SU-DHL-6 (cell line): ENCODE measurements at regions not wholly inside any gene's neighbourhood (a gene's known extent, or its start where the extent isn't known, plus 50 kb on each side); places are given as distances from the start of the nearest gene placed in this dataset.
"Not testable (repeated sequence)": the region's sequence is repeated elsewhere in the genome, so short reads cannot be mapped to it uniquely, and the experiment has no call there.

Experiments used
- H2AFZ ChIP-seq: fragments of 200-600 bp; sonication (generic); 2 replicates; pipeline ENCODE4 v1.6.1; 2014; ENCODE audit warnings: low read depth, mild to moderate bottlenecking, moderate library complexity, mixed read lengths, antibody characterized with exemption, low read length; ENCODE audit not compliant: severe bottlenecking
- H3F3A ChIP-seq: fragments of 200-600 bp; shearing (Covaris generic); 2 replicates; pipeline ENCODE4 v1.6.0; 2016; ENCODE audit warnings: antibody characterized with exemption, mild to moderate bottlenecking; ENCODE audit not compliant: insufficient read depth
- H3K27ac ChIP-seq: fragments of 200-600 bp; sonication (generic); 2 replicates; pipeline ENCODE4 v1.5.1; 2016; ENCODE audit warnings: low read depth, mild to moderate bottlenecking, low read length, moderate library complexity, mixed read lengths
- H3K27me3 ChIP-seq: fragments of 200-600 bp; sonication (generic), shearing (Covaris generic); 2 replicates; pipeline ENCODE4 v1.6.0; 2014; ENCODE audit warnings: mild to moderate bottlenecking, low read length
- H3K36me3 ChIP-seq: fragments of 200-600 bp; sonication (generic); 2 replicates; pipeline ENCODE4 v1.6.1; 2014; ENCODE audit warnings: mild to moderate bottlenecking, low read length, mixed read lengths
- H3K4me2 ChIP-seq: fragments of 300-600, 200-600 bp; shearing (Covaris generic), sonication (generic); 2 replicates; pipeline ENCODE4 v1.6.0; 2014; ENCODE audit warnings: low read length, low read depth, mild to moderate bottlenecking; ENCODE audit not compliant: poor library complexity, severe bottlenecking
- H3K4me3 ChIP-seq: fragments of 200-600 bp; sonication (generic); 2 replicates; pipeline ENCODE4 v1.5.1; 2014; ENCODE audit warnings: antibody characterized with exemption, low read length, mild to moderate bottlenecking, mixed read lengths; ENCODE audit not compliant: insufficient read depth, poor library complexity, severe bottlenecking
- H3K79me2 ChIP-seq: fragments of 200-600 bp; sonication (generic); 2 replicates; pipeline ENCODE4 v1.6.1; 2014; ENCODE audit warnings: mild to moderate bottlenecking, low read length, moderate library complexity; ENCODE audit not compliant: insufficient read depth
- H3K9ac ChIP-seq: fragments of 200-600 bp; sonication (generic); 2 replicates; pipeline ENCODE4 v1.7.0; 2014; ENCODE audit warnings: mild to moderate bottlenecking, low read length
- H3K9me2 ChIP-seq: fragments of 200-600 bp; sonication (generic); replicated peaks from 2 replicates; pipeline ENCODE4 v1.6.1; 2014; ENCODE audit warnings: low read length; ENCODE audit not compliant: insufficient read depth
- H3K9me3 ChIP-seq: fragments of 200-600 bp; sonication (generic); 2 replicates; pipeline ENCODE4 v1.6.1; 2014; ENCODE audit warnings: low read length, mixed read lengths; ENCODE audit not compliant: insufficient read depth
- H4K20me1 ChIP-seq: fragments of 200-600 bp; sonication (generic); 2 replicates; pipeline ENCODE4 v1.6.1; 2014; ENCODE audit warnings: low read depth, mild to moderate bottlenecking, antibody characterized with exemption, low read length, moderate library complexity, mixed read lengths
- EZH2phosphoT487 ChIP-seq: fragments of 200-600 bp; sonication (generic), shearing (Covaris generic); conservative IDR thresholded peaks from 2 replicates; pipeline ENCODE4 v1.6.1; 2018; ENCODE audit warnings: mild to moderate bottlenecking, antibody characterized with exemption, low read length, moderate library complexity, mixed read lengths
- TF ChIP-seq, protein P1 (sequence below): fragments of 200-600 bp; sonication (generic); IDR thresholded peaks from one replicate; pipeline ENCODE4 v1.5.1; 2017; ENCODE audit warnings: antibody characterized with exemption, mild to moderate bottlenecking, low read length, moderate library complexity; ENCODE audit not compliant: insufficient read depth, poor library complexity, severe bottlenecking

- Histone ChIP-seq H3K9ac (no peak overlapping the region), H3K27me3 (no peaks in the 10 kb centered on the region)
- TF ChIP-seq, protein P1, sequence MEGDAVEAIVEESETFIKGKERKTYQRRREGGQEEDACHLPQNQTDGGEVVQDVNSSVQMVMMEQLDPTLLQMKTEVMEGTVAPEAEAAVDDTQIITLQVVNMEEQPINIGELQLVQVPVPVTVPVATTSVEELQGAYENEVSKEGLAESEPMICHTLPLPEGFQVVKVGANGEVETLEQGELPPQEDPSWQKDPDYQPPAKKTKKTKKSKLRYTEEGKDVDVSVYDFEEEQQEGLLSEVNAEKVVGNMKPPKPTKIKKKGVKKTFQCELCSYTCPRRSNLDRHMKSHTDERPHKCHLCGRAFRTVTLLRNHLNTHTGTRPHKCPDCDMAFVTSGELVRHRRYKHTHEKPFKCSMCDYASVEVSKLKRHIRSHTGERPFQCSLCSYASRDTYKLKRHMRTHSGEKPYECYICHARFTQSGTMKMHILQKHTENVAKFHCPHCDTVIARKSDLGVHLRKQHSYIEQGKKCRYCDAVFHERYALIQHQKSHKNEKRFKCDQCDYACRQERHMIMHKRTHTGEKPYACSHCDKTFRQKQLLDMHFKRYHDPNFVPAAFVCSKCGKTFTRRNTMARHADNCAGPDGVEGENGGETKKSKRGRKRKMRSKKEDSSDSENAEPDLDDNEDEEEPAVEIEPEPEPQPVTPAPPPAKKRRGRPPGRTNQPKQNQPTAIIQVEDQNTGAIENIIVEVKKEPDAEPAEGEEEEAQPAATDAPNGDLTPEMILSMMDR: no peak
- TF ChIP-seq EZH2phosphoT487: no peak
These were observed 251.6 kb upstream of the PTGER4 start for GRCh38 chr5:40428126-40428525.

DNA sequence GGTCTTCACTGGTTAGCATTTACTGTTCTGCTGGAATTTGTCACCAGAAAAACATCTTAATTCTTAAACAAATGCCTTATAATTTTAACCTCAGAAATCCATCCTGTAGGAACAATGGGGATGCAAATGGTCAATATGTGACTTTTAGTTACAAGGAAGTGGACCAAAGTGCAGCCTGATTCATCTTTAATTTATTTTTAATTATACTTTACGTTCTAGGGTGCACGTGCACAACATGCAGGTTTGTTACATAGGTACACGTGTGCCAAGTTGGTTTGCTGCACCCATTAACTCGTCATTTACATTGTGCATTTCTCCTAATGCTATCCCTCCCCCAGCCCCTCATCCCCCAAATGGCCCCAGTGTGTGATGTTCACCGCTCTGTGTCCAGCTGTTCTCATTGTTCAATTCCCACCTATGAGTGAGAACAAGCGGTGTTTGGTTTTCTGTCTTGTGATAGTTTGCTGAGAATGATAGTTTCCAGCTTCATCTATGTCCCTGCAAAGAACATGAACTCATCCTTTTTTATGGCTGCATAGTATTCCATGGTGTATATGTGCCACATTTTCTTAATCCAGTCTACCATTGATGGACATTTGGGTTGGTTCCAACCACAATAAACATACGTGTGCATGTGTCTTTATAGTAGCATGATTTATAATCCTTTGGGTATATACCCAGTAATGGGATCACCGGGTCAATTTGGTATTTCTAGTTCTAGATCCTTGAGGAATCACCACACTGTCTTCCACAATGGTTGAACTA lies 262.5 kb upstream of the PTGER4 start:
- H3K9ac ChIP-seq, H3K36me3 ChIP-seq, H3K9me2 ChIP-seq, H3K9me3 ChIP-seq, H3K27me3 ChIP-seq, H3F3A ChIP-seq, H3K27ac ChIP-seq, H3K4me2 ChIP-seq, H3K4me3 ChIP-seq, H3K79me2 ChIP-seq, H4K20me1 ChIP-seq, H2AFZ ChIP-seq: not testable (repeated sequence)

More at GRCh38 chr5:40428126-40428525, 251.6 kb upstream of the PTGER4 start:
- H3K9me3 ChIP-seq: no peaks in the 10 kb centered on the region
- no peak overlapping the region for H2AFZ ChIP-seq
- no peaks in the 10 kb centered on the region for H3K9me2 ChIP-seq
- no peak overlapping the region for H3K27ac ChIP-seq
- H3K36me3 ChIP-seq: no peaks in the 10 kb centered on the region
- H4K20me1 ChIP-seq: no peaks in the 10 kb centered on the region
- no peaks in the 10 kb centered on the region for H3K79me2 ChIP-seq
- H3F3A ChIP-seq: no peaks in the 10 kb centered on the region
- no peak overlapping the region for H3K4me3 ChIP-seq
- no peak overlapping the region for H3K4me2 ChIP-seq

DNA sequence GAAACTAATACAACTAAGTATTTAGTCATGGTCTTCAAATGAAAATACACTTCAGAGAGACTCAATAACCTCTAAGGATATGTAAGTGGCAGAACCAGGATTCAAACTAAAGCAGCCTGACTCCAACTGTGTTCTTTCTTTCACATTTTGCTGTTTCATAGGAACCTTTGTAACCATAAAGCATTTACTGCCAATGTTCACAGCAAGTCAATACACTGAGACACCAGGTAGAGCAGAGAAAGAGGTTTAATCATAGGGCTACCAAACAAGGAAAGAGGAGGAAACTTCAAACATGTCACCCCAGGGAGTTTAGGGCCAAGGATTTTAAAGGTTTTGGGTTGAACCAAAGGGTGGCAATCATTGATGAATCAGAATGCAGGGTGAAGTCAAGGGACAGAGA lies 263.1 kb upstream of the PTGER4 start:
- H3K36me3 ChIP-seq: no peaks in the 10 kb centered on the region
- no peaks in the 10 kb centered on the region for H3K9me2 ChIP-seq
- H3F3A ChIP-seq: no peaks in the 10 kb centered on the region
- no peaks in the 10 kb centered on the region for H3K27me3 ChIP-seq
- H3K4me2 ChIP-seq: no peak overlapping the region
- H2AFZ ChIP-seq: no peak overlapping the region
- H3K9me3 ChIP-seq: no peaks in the 10 kb centered on the region
- no peak overlapping the region for H3K27ac ChIP-seq
- no peaks in the 10 kb centered on the region for H4K20me1 ChIP-seq
- TF ChIP-seq EZH2phosphoT487: no peak
- TF ChIP-seq, protein P1: no peak
- no peaks in the 10 kb centered on the region for H3K79me2 ChIP-seq
- no peak overlapping the region for H3K4me3 ChIP-seq
- no peak overlapping the region for H3K9ac ChIP-seq

GRCh38 chr5:40416098-40416497 lies 263.6 kb upstream of the PTGER4 start:
- Histone ChIP-seq H4K20me1 (no peaks in the 10 kb centered on the region), H3K4me3 (no peak overlapping the region), H3K79me2 (no peaks in the 10 kb centered on the region), H3K27ac (no peak overlapping the region), H3F3A (no peaks in the 10 kb centered on the region), H3K9ac (no peak overlapping the region), H3K4me2 (no peak overlapping the region), H3K9me3 (no peaks in the 10 kb centered on the region), H3K9me2 (no peaks in the 10 kb centered on the region), H3K27me3 (no peaks in the 10 kb centered on the region), H2AFZ (no peak overlapping the region), H3K36me3 (no peaks in the 10 kb centered on the region)
- TF ChIP-seq EZH2phosphoT487: no peak
- TF ChIP-seq, protein P1: no peak
